H1 (cell line): ENCODE measurements at regions not wholly inside any gene's neighbourhood (a gene's known extent, or its start where the extent isn't known, plus 50 kb on each side); places are given as distances from the start of the nearest gene placed in this dataset.
"Not testable (repeated sequence)": the region's sequence is repeated elsewhere in the genome, so short reads cannot be mapped to it uniquely, and the experiment has no call there.

Experiments
- CTCF ChIA-PET: fragments of 300-600 bp; sonication (Branson Sonifier 250); formaldehyde crosslinking; loops from one replicate; lab custom pipeline; 2021; ENCODE audit not compliant: partially characterized antibody; lab: Charles Lee
- POLR2A ChIA-PET: fragments of 300-600 bp; sonication (Branson Sonifier 250); formaldehyde crosslinking; loops from one replicate; lab custom pipeline; 2021; ENCODE audit warnings: inconsistent platforms; ENCODE audit not compliant: partially characterized antibody; lab: Charles Lee
- DNase-seq, 2 experiments: peaks; one replicate each; pipeline versions ENCODE4 v3.0.0 to v3.0.0-alpha.2; 2010 to 2022; ENCODE audit warnings: low spot score in 2 of 2, low read depth in 1 of 2, mixed read lengths in 1 of 2
- FAIRE-seq: peaks from 2 replicates; lab custom pipeline; 2011; peaks lifted over from hg19 to GRCh38; lab: Jason Lieb, UNC
- H2AFZ ChIP-seq: 2 replicates; pipeline ENCODE4 v1.8.1; 2012; ENCODE audit warnings: low read length, inconsistent platforms
- H2AK5ac ChIP-seq: 2 replicates; pipeline ENCODE4 v1.6.1; 2013; ENCODE audit warnings: low read depth, low read length
- H2BK120ac ChIP-seq: replicated peaks from 2 replicates; pipeline ENCODE3; 2013; ENCODE audit warnings: low read depth, low read length, inconsistent platforms
- H2BK12ac ChIP-seq: 2 replicates; pipeline ENCODE4 v1.6.1; 2013; ENCODE audit warnings: low read depth, low read length
- H2BK15ac ChIP-seq: 2 replicates; pipeline ENCODE4 v1.6.1; 2013; ENCODE audit warnings: low read length
- H2BK20ac ChIP-seq: 2 replicates; pipeline ENCODE4 v1.6.1; 2013; ENCODE audit warnings: low read length
- H2BK5ac ChIP-seq: 2 replicates; pipeline ENCODE4 v1.6.1; 2013; ENCODE audit warnings: low read depth, low read length
- H3K14ac ChIP-seq: 2 replicates; pipeline ENCODE4 v1.6.1; 2013; ENCODE audit warnings: inconsistent platforms; ENCODE audit not compliant: insufficient read length
- H3K18ac ChIP-seq: 2 replicates; pipeline ENCODE4 v1.6.1; 2013; ENCODE audit warnings: low read length; ENCODE audit errors: extremely low read depth
- H3K23ac ChIP-seq: 2 replicates; pipeline ENCODE4 v1.6.1; 2013; ENCODE audit warnings: inconsistent platforms; ENCODE audit not compliant: insufficient read length
- H3K23me2 ChIP-seq: 2 replicates; pipeline ENCODE4 v1.6.1; 2013; ENCODE audit warnings: low read depth, low read length
- H3K27ac ChIP-seq: 2 replicates; pipeline ENCODE4 v1.6.1; 2011; ENCODE audit warnings: low read depth, low read length, inconsistent platforms
- H3K27me3 ChIP-seq, 4 experiments: replicated peaks in 1 of 4; 1 replicate in 1 of 4; 2 replicates in 3 of 4; pipeline versions ENCODE4 v1.6.1 to v1.8.1; 2011 to 2013; ENCODE audit warnings: low read length in 3 of 4, mild to moderate bottlenecking in 3 of 4, inconsistent platforms in 2 of 4, mixed read lengths in 2 of 4, moderate library complexity in 1 of 4; ENCODE audit not compliant: control insufficient read depth in 3 of 4, insufficient read depth in 3 of 4; ENCODE audit errors: extremely low read depth in 1 of 4
- H3K36me3 ChIP-seq, 4 experiments: 2 replicates each; pipeline versions ENCODE4 v1.6.1 to v1.8.1; 2011 to 2013; ENCODE audit warnings: mild to moderate bottlenecking in 4 of 4, low read length in 3 of 4, moderate library complexity in 2 of 4, control low read depth in 1 of 4, inconsistent platforms in 1 of 4; ENCODE audit not compliant: insufficient read depth in 4 of 4, control insufficient read depth in 2 of 4
- H3K4ac ChIP-seq: replicated peaks from 2 replicates; pipeline ENCODE3; 2013; ENCODE audit warnings: low read length, low read depth, mixed read lengths, inconsistent platforms; ENCODE audit not compliant: insufficient read length
- H3K4me1 ChIP-seq, 4 experiments: replicated peaks in 1 of 4; 1 replicate in 1 of 4; 2 replicates in 3 of 4; pipeline versions ENCODE4 v1.6.1 to v1.8.1; 2011 to 2013; ENCODE audit warnings: low read length in 3 of 4, inconsistent platforms in 2 of 4, mixed read lengths in 1 of 4; ENCODE audit not compliant: insufficient read depth in 4 of 4, control insufficient read depth in 3 of 4
- H3K4me2 ChIP-seq, 2 experiments: 2 replicates each; pipeline versions ENCODE4 v1.6.1 to v1.8.1; 2011 to 2013; ENCODE audit warnings: low read depth in 2 of 2, low read length in 2 of 2, control low read depth in 1 of 2, inconsistent platforms in 1 of 2, mild to moderate bottlenecking in 1 of 2; ENCODE audit not compliant: insufficient read depth in 1 of 2
- H3K4me3 ChIP-seq, 4 experiments: fragments of 200-600, 300-600 bp in 1 of 4; sonication (generic), shearing (Covaris generic), sonication (Bioruptor Twin) in 1 of 4; 2 replicates each; pipeline versions ENCODE4 v1.5.1 to v1.8.1; 2011 to 2016; ENCODE audit warnings: low read length in 4 of 4, low read depth in 3 of 4, control low read depth in 2 of 4, inconsistent platforms in 2 of 4, mild to moderate bottlenecking in 2 of 4, mixed read lengths in 1 of 4, moderate library complexity in 1 of 4; ENCODE audit not compliant: insufficient read depth in 2 of 4; ENCODE audit errors: extremely low read depth in 1 of 4
- H3K56ac ChIP-seq: replicated peaks from 2 replicates; pipeline ENCODE3; 2013; ENCODE audit warnings: low read depth, mild to moderate bottlenecking, mixed read lengths, low read length, inconsistent platforms; ENCODE audit not compliant: insufficient read length
- H3K79me1 ChIP-seq: 2 replicates; pipeline ENCODE4 v1.6.1; 2013; ENCODE audit warnings: low read depth, low read length, control low read depth
- H3K79me2 ChIP-seq, 2 experiments: 2 replicates each; pipeline versions ENCODE4 v1.6.1 to v1.8.1; 2012 to 2013; ENCODE audit warnings: low read length in 2 of 2, mild to moderate bottlenecking in 2 of 2, inconsistent platforms in 1 of 2; ENCODE audit not compliant: insufficient read depth in 2 of 2, control insufficient read depth in 1 of 2
- H3K9ac ChIP-seq, 4 experiments: replicated peaks in 1 of 4; 1 replicate in 1 of 4; 2 replicates in 3 of 4; pipeline versions ENCODE4 v1.6.1 to v1.8.1; 2011 to 2013; ENCODE audit warnings: low read depth in 3 of 4, low read length in 3 of 4, control low read depth in 2 of 4, mild to moderate bottlenecking in 2 of 4, moderate library complexity in 2 of 4, inconsistent platforms in 1 of 4; ENCODE audit errors: extremely low read depth in 1 of 4
- H3K9me3 ChIP-seq, 2 experiments: 2 replicates each; pipeline versions ENCODE4 v1.6.1 to v1.8.1; 2012 to 2013; ENCODE audit warnings: mild to moderate bottlenecking in 2 of 2, moderate library complexity in 2 of 2, control low read depth in 1 of 2, inconsistent platforms in 1 of 2, low read depth in 1 of 2, low read length in 1 of 2, mixed read lengths in 1 of 2; ENCODE audit not compliant: insufficient read depth in 2 of 2
- H4K20me1 ChIP-seq, 2 experiments: replicated peaks in 1 of 2; 2 replicates each; pipeline versions ENCODE3 to v1.8.1; 2011 to 2013; ENCODE audit warnings: inconsistent platforms in 2 of 2, low read length in 2 of 2, mild to moderate bottlenecking in 1 of 2; ENCODE audit not compliant: insufficient read depth in 2 of 2, control insufficient read depth in 1 of 2
- H4K5ac ChIP-seq: 2 replicates; pipeline ENCODE4 v1.6.1; 2013; ENCODE audit warnings: low read length, low read depth, mixed read lengths, inconsistent platforms; ENCODE audit not compliant: insufficient read length
- H4K8ac ChIP-seq: 2 replicates; pipeline ENCODE4 v1.8.0; 2013; ENCODE audit warnings: mild to moderate bottlenecking, moderate library complexity, low read length, inconsistent platforms; ENCODE audit not compliant: insufficient read depth; ENCODE audit errors: extremely low read depth
- H4K91ac ChIP-seq: replicated peaks from 2 replicates; pipeline ENCODE3; 2013; ENCODE audit warnings: low read length, mixed read lengths, inconsistent platforms; ENCODE audit not compliant: insufficient read length
- CTCF ChIP-seq, 3 experiments: IDR thresholded peaks; 1 replicate in 2 of 3; 2 replicates in 1 of 3; pipeline versions ENCODE4 v1.5.1 to v1.6.1; 2011; ENCODE audit warnings: low read length in 3 of 3, mild to moderate bottlenecking in 3 of 3, inconsistent platforms in 2 of 3, low read depth in 1 of 3, moderate library complexity in 1 of 3; ENCODE audit not compliant: insufficient read depth in 1 of 3; ENCODE audit errors: control extremely low read depth in 1 of 3
- RAD21 ChIP-seq, 2 experiments: IDR thresholded peaks in 1 of 2; conservative IDR thresholded peaks in 1 of 2; 2 replicates each; pipeline ENCODE4 v1.6.1; 2011; ENCODE audit warnings: low read depth in 2 of 2, low read length in 2 of 2, improper control_type of control experiment in 1 of 2, inconsistent platforms in 1 of 2, mild to moderate bottlenecking in 1 of 2, moderate library complexity in 1 of 2
- WGBS, 2 experiments: shearing (Covaris generic) in 1 of 2; methylation state at CpG; one replicate each; pipeline versions ENCODE4 v1.1.6 to v1.1.7; 2013 to 2015; ENCODE audit warnings: low lambda C conversion rate in 2 of 2, mixed read lengths in 2 of 2, inconsistent platforms in 1 of 2, low coverage in 1 of 2, missing lambda C conversion rate in 1 of 2; ENCODE audit not compliant: insufficient replicate concordance in 2 of 2, insufficient coverage in 1 of 2, insufficient read length in 1 of 2; ENCODE audit errors: extremely low coverage in 1 of 2, missing lambda C conversion rate in 1 of 2; 5-methylcytosine and 5-hydroxymethylcytosine counted together

GRCh38 chr16:5239472-5240277, 142.1 kb upstream of the EEF2KMT start:
- H3K4me2 ChIP-seq = peak overlapping the region; percentile 63 to 72
- DNase-seq = peak in 1 of 2 experiments; percentile 92
- POLR2A ChIA-PET, H3K36me3 ChIP-seq, H3K14ac ChIP-seq, H3K23me2 ChIP-seq, H3K79me2 ChIP-seq, H3K27me3 ChIP-seq, H3K9me3 ChIP-seq, FAIRE-seq, H3K23ac ChIP-seq, H2BK20ac ChIP-seq, H3K4ac ChIP-seq, H4K91ac ChIP-seq, H2BK12ac ChIP-seq, H4K8ac ChIP-seq, H2AK5ac ChIP-seq, H2BK120ac ChIP-seq, H3K27ac ChIP-seq, H3K56ac ChIP-seq, H3K9ac ChIP-seq, H4K20me1 ChIP-seq, H2BK15ac ChIP-seq, H3K18ac ChIP-seq, H3K4me1 ChIP-seq, H3K79me1 ChIP-seq, H2BK5ac ChIP-seq, H4K5ac ChIP-seq: not testable (repeated sequence)
- peak overlapping the region; percentile 26 to 62 (median 42) for H3K4me3 ChIP-seq
- peak overlapping the region; percentile 85; the same call in 1 of the 2 replicates for H2AFZ ChIP-seq
- WGBS, 2 experiments = 5% methylated on average over 14 of the region's 89 CpGs; no CpG with 5 or more reads in 1 of the 2 experiments
- CTCF ChIA-PET = interaction anchor here (0.7 to 3.1 kb wide), 6 partner anchors 9 to 328 kb away, joined by 3 to 17 read pairs (median 4); no protein-coding TSS in a partner anchor
- TF ChIP-seq CTCF (IDR thresholded peaks at IDR 0.05; ENCODE audit: control extremely low read depth in 1 of 3, insufficient read depth in 1 of 3, low read depth in 1 of 3, low read length in 3 of 3) (peak; percentile 51 to 66 (median 66)), RAD21 (IDR thresholded peaks at IDR 0.05 in 1 of 2, conservative IDR thresholded peaks at IDR 0.05 in 1 of 2; ENCODE audit: low read depth in 2 of 2, low read length in 2 of 2) (peak; percentile 34 to 58; a peak in 3 of 4 replicates)
